ENCODE measurements at regions not wholly inside any gene's neighbourhood (a gene's known extent, or its start where the extent isn't known, plus 50 kb on each side); places are given as distances from the start of the nearest gene placed in this dataset.

DNA sequence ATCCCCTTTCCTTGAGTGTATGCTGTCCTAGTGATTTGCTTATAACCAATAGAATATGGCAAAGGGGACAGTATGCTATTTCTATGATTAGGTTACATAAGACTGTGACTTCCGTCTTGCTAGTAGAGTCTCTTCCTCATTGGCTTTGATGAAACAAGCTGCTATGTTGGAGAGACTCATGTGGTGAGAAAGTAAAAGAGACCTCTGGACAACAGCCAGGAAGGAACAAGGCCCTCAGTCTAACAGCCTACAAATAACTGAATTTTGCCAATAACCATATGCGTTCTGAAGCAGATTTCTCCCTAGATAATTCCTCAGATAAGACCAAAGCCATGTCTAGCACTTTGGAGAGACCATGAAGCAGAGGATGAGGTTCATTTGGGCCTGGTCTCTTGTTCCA, 134.5 kb upstream of the NAV3 start:
- Histone ChIP-seq H3K23me2 (ENCODE audit: insufficient read length, low read depth, low read length, poor library complexity, severe bottlenecking) (no peaks in the 10 kb centered on the region), H3K23ac (ENCODE audit: insufficient read length, low read depth, low read length) (no peak overlapping the region), H2BK15ac (ENCODE audit: low read depth, low read length) (no peak overlapping the region), H3K9me3 (ENCODE audit: control insufficient read depth, low read depth, low read length) (no peaks in the 10 kb centered on the region), H3K14ac (ENCODE audit: insufficient read depth, low read length) (no peak overlapping the region), H3T11ph (ENCODE audit: low read length) (no peak overlapping the region), H2BK120ac (ENCODE audit: low read depth, low read length, poor library complexity, severe bottlenecking) (no peak overlapping the region), H3K4me1 (ENCODE audit: insufficient read depth, low read length) (no peaks in the 10 kb centered on the region), H3K56ac (ENCODE audit: insufficient read length, low read depth, low read length) (no peak overlapping the region), H3K27ac (ENCODE audit: insufficient read length, low read depth, low read length) (no peak overlapping the region), H3K4ac (ENCODE audit: low read depth, low read length) (no peak overlapping the region), H3K18ac (ENCODE audit: insufficient read length, low read depth, low read length) (no peak overlapping the region), H2BK12ac (ENCODE audit: insufficient read length, low read depth, low read length) (no peak overlapping the region), H3K9ac (ENCODE audit: extremely low read depth, insufficient read length, low read length) (no peak overlapping the region), H2AK5ac (ENCODE audit: insufficient read length, low read length) (no peak overlapping the region), H3K4me2 (ENCODE audit: insufficient read depth, insufficient read length, low read length) (no peak overlapping the region), H3K27me3 (ENCODE audit: insufficient read depth, low read length) (no peaks in the 10 kb centered on the region), H3K79me2 (ENCODE audit: insufficient read depth, low read length) (no peaks in the 10 kb centered on the region), H3K79me1 (ENCODE audit: insufficient read depth, low read depth, low read length, poor library complexity, severe bottlenecking) (no peaks in the 10 kb centered on the region), H4K91ac (ENCODE audit: insufficient read length, low read depth, low read length) (no peak overlapping the region), H4K20me1 (ENCODE audit: control insufficient read depth, insufficient read depth, insufficient read length) (no peaks in the 10 kb centered on the region), H2AFZ (ENCODE audit: low read length) (no peak overlapping the region), H4K5ac (ENCODE audit: insufficient read length, low read depth, low read length) (no peak overlapping the region), H4K8ac (replicated peaks; ENCODE audit: insufficient read length, low read depth, low read length) (no peak overlapping the region), H2BK5ac (ENCODE audit: insufficient read length, low read length) (no peak overlapping the region), H2BK20ac (ENCODE audit: low read depth, low read length, poor library complexity, severe bottlenecking) (no peak overlapping the region)
- no peak for TF ChIP-seq CTCF (conservative IDR thresholded peaks at IDR 0.05)
- Mint-ChIP-seq H3K27me3 (ENCODE audit: low read depth) (no peaks in the 10 kb centered on the region), H3K4me3 (no peak overlapping the region), H3K4me1 (no peaks in the 10 kb centered on the region), H3K9me3 (no peaks in the 10 kb centered on the region), H3K36me3 (ENCODE audit: insufficient read depth in 1 of 3, low read depth in 3 of 3) (no peaks in the 10 kb centered on the region), H3K27ac (no peak overlapping the region)
- no CpG with 5 or more reads among the region's 2 CpGs for WGBS (ENCODE audit: extremely low coverage, insufficient read length, low lambda C conversion rate)
- DNase-seq = no peak
